Lung (tissue), 11 donors: ENCODE measurements at regions not wholly inside any gene's neighbourhood (a gene's known extent, or its start where the extent isn't known, plus 50 kb on each side); places are given as distances from the start of the nearest gene placed in this dataset.

Experiments used
- ATAC-seq: fragments of 200-7000 bp; cut with Tn5 transposase; one replicate; pipeline ENCODE4 v1.9.1; 2020; ENCODE audit warnings: moderate number of reproducible peaks; ENCODE audit not compliant: insufficient read depth, low FRiP score
- DNase-seq, 3 donors: peaks; one replicate each; pipeline ENCODE4 v3.0.0-alpha.2; 2013 to 2017
- H3K27ac ChIP-seq, 2 donors: one replicate each; pipeline ENCODE4 v1.5.1; 2013; ENCODE audit warnings: mild to moderate bottlenecking in 2 of 2, moderate library complexity in 2 of 2, control low read depth in 1 of 2, inconsistent platforms in 1 of 2, low read depth in 1 of 2, low read length in 1 of 2
- H3K27me3 ChIP-seq, 3 donors: one replicate each; pipeline ENCODE4 v1.5.1; 2013; ENCODE audit warnings: low read length in 2 of 3; ENCODE audit not compliant: control insufficient read depth in 3 of 3, insufficient read depth in 3 of 3
- H3K36me3 ChIP-seq, 4 donors: one replicate each; pipeline ENCODE4 v1.5.1; 2013; ENCODE audit warnings: low read length in 4 of 4, mild to moderate bottlenecking in 1 of 4, moderate library complexity in 1 of 4; ENCODE audit not compliant: control insufficient read depth in 4 of 4, insufficient read depth in 4 of 4
- H3K4me1 ChIP-seq, 5 donors: one replicate each; pipeline ENCODE4 v1.5.1; 2013; ENCODE audit warnings: low read length in 5 of 5, mild to moderate bottlenecking in 2 of 5, moderate library complexity in 1 of 5; ENCODE audit not compliant: control insufficient read depth in 5 of 5, insufficient read depth in 5 of 5
- H3K4me3 ChIP-seq: one replicate; pipeline ENCODE4 v1.5.1; 2013; ENCODE audit warnings: mild to moderate bottlenecking, control low read depth, moderate library complexity
- H3K9ac ChIP-seq, 2 donors: one replicate each; pipeline ENCODE4 v1.5.1; 2013; ENCODE audit warnings: low read length in 2 of 2, control low read depth in 1 of 2; ENCODE audit not compliant: insufficient read depth in 1 of 2
- H3K9me3 ChIP-seq, 4 donors: one replicate each; pipeline ENCODE4 v1.5.1; 2013; ENCODE audit warnings: low read length in 3 of 4, mild to moderate bottlenecking in 1 of 4, moderate library complexity in 1 of 4; ENCODE audit not compliant: control insufficient read depth in 4 of 4, insufficient read depth in 3 of 4
- CTCF ChIP-seq: IDR thresholded peaks from 2 replicates; pipeline ENCODE4 v1.5.1; 2012; ENCODE audit warnings: mild to moderate bottlenecking; ENCODE audit errors: control extremely low read depth, extremely low read depth
- WGBS, 2 donors: extraction: QIAGEN DNeasy Blood & Tissue Kit; methylation state at CpG; one replicate each; pipeline ENCODE4 v1.1.7; 2013; 5-methylcytosine and 5-hydroxymethylcytosine counted together
- donor health status: control.
- donor health status: control.
- donor health status: Bipolar disorder and iron deficiency.
- donor health status: healthy.
- donor health status: DM: yes; HTN: yes; CAD: no.

DNA sequence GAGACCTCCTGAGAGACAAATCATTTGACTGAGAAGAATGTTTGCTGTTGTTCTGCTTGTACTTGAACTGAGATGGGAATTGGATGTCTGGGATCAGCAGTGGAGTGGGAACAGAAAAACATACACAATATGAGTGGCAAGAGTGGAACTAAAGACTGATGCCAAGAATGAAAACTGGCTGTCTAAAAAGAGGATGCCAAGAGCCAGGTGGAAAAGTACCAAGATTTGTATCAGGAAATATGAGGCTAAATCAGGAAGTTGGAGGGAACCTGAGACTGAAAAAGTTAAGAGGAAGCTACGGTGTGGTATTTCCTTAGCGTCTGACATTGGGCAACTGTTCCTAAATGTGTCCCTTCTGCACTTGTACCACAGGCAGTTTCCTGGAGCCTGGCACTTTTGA is 440.9 kb upstream of the CELF4 start:
- peak in 1 of 3 donors; percentile 46 for DNase-seq
- ATAC-seq = no peak
- 0 to 6% methylated on average over 2 of the region's 2 CpGs for WGBS, 2 donors
- no peak for TF ChIP-seq CTCF
- H3K27ac ChIP-seq = no peak overlapping the region
- H3K9ac ChIP-seq = no peak overlapping the region
- H3K4me3 ChIP-seq = no peak overlapping the region
- H3K9me3 ChIP-seq = peaks cover 0 to 5% (median 3%) of the 10 kb centered on the region in 4 donors
- H3K4me1 ChIP-seq = peaks cover 0 to 25% (median 0%) of the 10 kb centered on the region in 5 donors
- no peaks in the 10 kb centered on the region for H3K27me3 ChIP-seq
- no peaks in the 10 kb centered on the region for H3K36me3 ChIP-seq

GRCh38 chr18:37997695-37998094 is 432.1 kb upstream of the CELF4 start:
- Histone ChIP-seq H3K4me3 (no peak overlapping the region), H3K27me3 (no peaks in the 10 kb centered on the region), H3K9ac (no peak overlapping the region), H3K27ac (no peak overlapping the region), H3K9me3 (peaks cover 0 to 2% (median 0%) of the 10 kb centered on the region in 4 donors), H3K4me1 (peaks cover 0 to 8% (median 0%) of the 10 kb centered on the region in 5 donors), H3K36me3 (no peaks in the 10 kb centered on the region)
- DNase-seq = no peak
- WGBS, 2 donors = 90 to 91% methylated on average over 1 of the region's 1 CpG
- no peak for TF ChIP-seq CTCF
- ATAC-seq = no peak

DNA sequence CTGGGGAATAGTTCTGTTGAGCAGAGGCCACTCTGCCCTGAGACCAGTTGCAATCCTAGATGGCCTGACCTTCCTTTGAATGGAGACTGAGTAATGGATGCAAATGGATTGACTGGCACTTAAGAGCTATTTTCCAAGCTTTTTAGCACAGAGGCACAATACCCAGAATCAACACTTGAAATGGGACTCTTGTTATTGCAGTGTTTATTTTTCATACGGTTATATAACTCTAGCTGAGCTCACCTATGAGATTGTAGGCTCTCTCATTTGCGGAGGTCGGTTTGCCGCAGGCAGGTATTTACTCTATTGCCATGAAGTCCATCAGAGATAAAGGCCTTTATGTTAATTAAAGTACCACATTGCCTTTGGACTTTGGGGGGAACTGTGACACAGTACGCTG is 422.3 kb upstream of the CELF4 start:
- no peaks in the 10 kb centered on the region for H3K27me3 ChIP-seq
- H3K9me3 ChIP-seq = peaks cover 0 to 3% (median 0%) of the 10 kb centered on the region in 4 donors
- DNase-seq (no peak), ATAC-seq (no peak)
- H3K27ac ChIP-seq = no peak overlapping the region
- H3K36me3 ChIP-seq = no peaks in the 10 kb centered on the region
- H3K4me1 ChIP-seq = peaks cover 0 to 1% (median 0%) of the 10 kb centered on the region in 5 donors
- H3K9ac ChIP-seq = no peak overlapping the region
- no peak for TF ChIP-seq CTCF
- H3K4me3 ChIP-seq = no peak overlapping the region
- WGBS, 2 donors = 71 to 77% methylated on average over 5 of the region's 5 CpGs

- Histone ChIP-seq H3K27me3 (no peaks in the 10 kb centered on the region), H3K4me3 (no peak overlapping the region), H3K9me3 (peaks cover 0 to 3% (median 0%) of the 10 kb centered on the region in 4 donors), H3K4me1 (peaks cover 0 to 1% (median 0%) of the 10 kb centered on the region in 5 donors), H3K36me3 (no peaks in the 10 kb centered on the region), H3K27ac (no peak overlapping the region), H3K9ac (no peak overlapping the region)
- no peak for TF ChIP-seq CTCF
- DNase-seq (no peak), ATAC-seq (no peak)
- 80 to 83% methylated on average over 4 of the region's 4 CpGs for WGBS, 2 donors
These were observed 421.1 kb upstream of the CELF4 start for GRCh38 chr18:37986665-37987064.
